ENCODE measurements at regions not wholly inside any gene's neighbourhood (a gene's known extent, or its start where the extent isn't known, plus 50 kb on each side); places are given as distances from the start of the nearest gene placed in this dataset.

- no peak overlapping the region for H3K4me2 ChIP-seq (ENCODE audit: insufficient read depth, low read length)
- no peaks in the 10 kb centered on the region for H3K4me1 ChIP-seq (ENCODE audit: insufficient read depth, low read length)
- H3K4me3 ChIP-seq (ENCODE audit: insufficient read depth, low read length), result no peak overlapping the region
- no peaks in the 10 kb centered on the region for H3K36me3 ChIP-seq (ENCODE audit: insufficient read depth, low read length)
- H4K20me1 ChIP-seq (ENCODE audit: insufficient read depth, low read length), result no peaks in the 10 kb centered on the region
- no peak for DNase-seq (ENCODE audit: insufficient read length, low spot score, missing footprints)
- no peaks in the 10 kb centered on the region for H3K27me3 ChIP-seq (ENCODE audit: insufficient read depth, low read length)
- no peaks in the 10 kb centered on the region for H3K79me2 ChIP-seq (ENCODE audit: insufficient read depth, low read length)
- no peak for TF ChIP-seq CTCF (IDR thresholded peaks at IDR 0.05; ENCODE audit: extremely low read depth, low read depth, low read length)
- no peak overlapping the region for H2AFZ ChIP-seq (ENCODE audit: low read length)
- H3K9me3 ChIP-seq (ENCODE audit: low read depth, low read length), result no peaks in the 10 kb centered on the region
- H3K27ac ChIP-seq (ENCODE audit: low read depth, low read length), result no peak overlapping the region
These were observed 1500.0 kb downstream of the TECRL start for GRCh38 chr4:62909238-62909637.

GRCh38 chr4:62901101-62901500 is 1508.1 kb downstream of the TECRL start:
- DNase-seq (ENCODE audit: insufficient read length, low spot score, missing footprints), result no peak
- Histone ChIP-seq H3K4me2 (ENCODE audit: insufficient read depth, low read length) (no peak overlapping the region), H3K4me1 (ENCODE audit: insufficient read depth, low read length) (no peaks in the 10 kb centered on the region), H2AFZ (ENCODE audit: low read length) (no peak overlapping the region), H3K36me3 (ENCODE audit: insufficient read depth, low read length) (no peaks in the 10 kb centered on the region), H3K27me3 (ENCODE audit: insufficient read depth, low read length) (no peaks in the 10 kb centered on the region), H3K79me2 (ENCODE audit: insufficient read depth, low read length) (no peaks in the 10 kb centered on the region), H3K27ac (ENCODE audit: low read depth, low read length) (no peak overlapping the region), H3K4me3 (ENCODE audit: insufficient read depth, low read length) (no peak overlapping the region), H3K9me3 (ENCODE audit: low read depth, low read length) (peaks cover 1% of the 10 kb centered on the region), H4K20me1 (ENCODE audit: insufficient read depth, low read length) (no peaks in the 10 kb centered on the region)
- no peak for TF ChIP-seq CTCF (IDR thresholded peaks at IDR 0.05; ENCODE audit: extremely low read depth, low read depth, low read length)

- no peaks in the 10 kb centered on the region for H3K27me3 ChIP-seq (ENCODE audit: insufficient read depth, low read length)
- TF ChIP-seq CTCF (IDR thresholded peaks at IDR 0.05; ENCODE audit: extremely low read depth, low read depth, low read length), result no peak
- no peak overlapping the region for H2AFZ ChIP-seq (ENCODE audit: low read length)
- H3K79me2 ChIP-seq (ENCODE audit: insufficient read depth, low read length), result no peaks in the 10 kb centered on the region
- no peaks in the 10 kb centered on the region for H3K4me1 ChIP-seq (ENCODE audit: insufficient read depth, low read length)
- H3K4me3 ChIP-seq (ENCODE audit: insufficient read depth, low read length), result no peak overlapping the region
- no peak overlapping the region for H3K4me2 ChIP-seq (ENCODE audit: insufficient read depth, low read length)
- no peaks in the 10 kb centered on the region for H4K20me1 ChIP-seq (ENCODE audit: insufficient read depth, low read length)
- no peak for DNase-seq (ENCODE audit: insufficient read length, low spot score, missing footprints)
- peaks cover 1% of the 10 kb centered on the region for H3K9me3 ChIP-seq (ENCODE audit: low read depth, low read length)
- H3K36me3 ChIP-seq (ENCODE audit: insufficient read depth, low read length), result no peaks in the 10 kb centered on the region
- no peak overlapping the region for H3K27ac ChIP-seq (ENCODE audit: low read depth, low read length)
These were observed 1509.4 kb downstream of the TECRL start for GRCh38 chr4:62899646-62900364.

- TF ChIP-seq CTCF (IDR thresholded peaks at IDR 0.05; ENCODE audit: extremely low read depth, low read depth, low read length), result no peak
- Histone ChIP-seq H2AFZ (ENCODE audit: low read length) (no peak overlapping the region), H3K4me2 (ENCODE audit: insufficient read depth, low read length) (no peak overlapping the region), H3K79me2 (ENCODE audit: insufficient read depth, low read length) (no peaks in the 10 kb centered on the region), H3K27me3 (ENCODE audit: insufficient read depth, low read length) (no peaks in the 10 kb centered on the region), H3K27ac (ENCODE audit: low read depth, low read length) (no peak overlapping the region), H3K4me1 (ENCODE audit: insufficient read depth, low read length) (no peaks in the 10 kb centered on the region), H3K4me3 (ENCODE audit: insufficient read depth, low read length) (no peak overlapping the region), H3K9me3 (ENCODE audit: low read depth, low read length) (peaks cover 1% of the 10 kb centered on the region), H3K36me3 (ENCODE audit: insufficient read depth, low read length) (no peaks in the 10 kb centered on the region), H4K20me1 (ENCODE audit: insufficient read depth, low read length) (no peaks in the 10 kb centered on the region)
- no peak for DNase-seq (ENCODE audit: insufficient read length, low spot score, missing footprints)
These were observed 1511.1 kb downstream of the TECRL start for GRCh38 chr4:62898115-62898514.

All from osteoblast (primary cell).